ENCODE measurements at regions not wholly inside any gene's neighbourhood (a gene's known extent, or its start where the extent isn't known, plus 50 kb on each side); places are given as distances from the start of the nearest gene placed in this dataset.

- no peak overlapping the region for H3K4me3 ChIP-seq
- peak overlapping the region; percentile 53 for H3K27ac ChIP-seq
- H3K9me3 ChIP-seq (ENCODE audit: low read depth), result no peaks in the 10 kb centered on the region
- H3K9me2 ChIP-seq (replicated peaks; ENCODE audit: insufficient read depth), result no peaks in the 10 kb centered on the region
- DNase-seq (ENCODE audit: low spot score), result no peak
- no peak overlapping the region for H2AFZ ChIP-seq
- H3K79me2 ChIP-seq, result no peaks in the 10 kb centered on the region
- TF ChIP-seq EZH2 (IDR thresholded peaks at IDR 0.05; ENCODE audit: borderline replicate concordance) (no peak), EZH2phosphoT487 (IDR thresholded peaks at IDR 0.05; ENCODE audit: low read depth, severe bottlenecking, unreplicated experiment) (no peak), CTCF (IDR thresholded peaks at IDR 0.05; ENCODE audit: poor library complexity) (no peak)
- H4K20me1 ChIP-seq (ENCODE audit: insufficient read depth, poor library complexity, severe bottlenecking), result no peaks in the 10 kb centered on the region
- WGBS (ENCODE audit: low lambda C conversion rate, missing lambda C conversion rate), result 29% methylated on average over 7 of the region's 7 CpGs
- H3K36me3 ChIP-seq (replicated peaks; ENCODE audit: insufficient read depth, low read depth), result no peaks in the 10 kb centered on the region
- H3K27me3 ChIP-seq, result no peaks in the 10 kb centered on the region
- H3K4me2 ChIP-seq, result peak overlapping the region; percentile 49
- peaks cover 24% of the 10 kb centered on the region for H3K4me1 ChIP-seq (ENCODE audit: insufficient read depth)
These were observed 68.8 kb downstream of the KATNIP start for GRCh38 chr16:27618606-27619327.

- no peaks in the 10 kb centered on the region for H3K79me2 ChIP-seq
- H3K4me1 ChIP-seq (ENCODE audit: insufficient read depth), result peaks cover 29% of the 10 kb centered on the region
- H2AFZ ChIP-seq, result no peak overlapping the region
- DNase-seq (ENCODE audit: low spot score), result no peak
- H3K27me3 ChIP-seq, result no peaks in the 10 kb centered on the region
- WGBS (ENCODE audit: low lambda C conversion rate, missing lambda C conversion rate), result 40% methylated on average over 4 of the region's 4 CpGs
- no peak overlapping the region for H3K4me3 ChIP-seq
- H4K20me1 ChIP-seq (ENCODE audit: insufficient read depth, poor library complexity, severe bottlenecking), result no peaks in the 10 kb centered on the region
- TF ChIP-seq EZH2phosphoT487 (IDR thresholded peaks at IDR 0.05; ENCODE audit: low read depth, severe bottlenecking, unreplicated experiment) (no peak), EZH2 (IDR thresholded peaks at IDR 0.05; ENCODE audit: borderline replicate concordance) (no peak), CTCF (IDR thresholded peaks at IDR 0.05; ENCODE audit: poor library complexity) (no peak)
- H3K9me2 ChIP-seq (replicated peaks; ENCODE audit: insufficient read depth), result no peaks in the 10 kb centered on the region
- no peaks in the 10 kb centered on the region for H3K36me3 ChIP-seq (replicated peaks; ENCODE audit: insufficient read depth, low read depth)
- no peak overlapping the region for H3K4me2 ChIP-seq
- no peaks in the 10 kb centered on the region for H3K9me3 ChIP-seq (ENCODE audit: low read depth)
- H3K27ac ChIP-seq, result no peak overlapping the region
These were observed 70.6 kb downstream of the KATNIP start for GRCh38 chr16:27620541-27620940.

- Histone ChIP-seq H4K20me1 (ENCODE audit: insufficient read depth, poor library complexity, severe bottlenecking) (no peaks in the 10 kb centered on the region), H3K27ac (peak overlapping the region; percentile 78), H3K36me3 (replicated peaks; ENCODE audit: insufficient read depth, low read depth) (no peaks in the 10 kb centered on the region), H3K27me3 (no peaks in the 10 kb centered on the region), H3K4me3 (no peak overlapping the region), H3K9me2 (replicated peaks; ENCODE audit: insufficient read depth) (no peaks in the 10 kb centered on the region), H3K4me1 (ENCODE audit: insufficient read depth) (peaks cover 37% of the 10 kb centered on the region), H3K79me2 (no peaks in the 10 kb centered on the region), H3K4me2 (peak overlapping the region; percentile 6), H2AFZ (no peak overlapping the region), H3K9me3 (ENCODE audit: low read depth) (no peaks in the 10 kb centered on the region)
- WGBS (ENCODE audit: low lambda C conversion rate, missing lambda C conversion rate), result 88% methylated on average over 12 of the region's 12 CpGs
- TF ChIP-seq CTCF (IDR thresholded peaks at IDR 0.05; ENCODE audit: poor library complexity), result no peak
- no peak for DNase-seq (ENCODE audit: low spot score)
These were observed 74.5 kb downstream of the KATNIP start for GRCh38 chr16:27624154-27625049.
